NT2/D1 (cell line): ENCODE measurements at regions not wholly inside any gene's neighbourhood (a gene's known extent, or its start where the extent isn't known, plus 50 kb on each side); places are given as distances from the start of the nearest gene placed in this dataset.

Experiments
- DNase-seq: peaks from one replicate; pipeline ENCODE4 v3.0.0-alpha.2; 2011; ENCODE audit warnings: low read depth, low spot score
- H3K27me3 ChIP-seq: 2 replicates; pipeline ENCODE4 v1.6.0; 2011; ENCODE audit warnings: mild to moderate bottlenecking; ENCODE audit not compliant: insufficient read length, insufficient read depth
- H3K36me3 ChIP-seq: 2 replicates; pipeline ENCODE4 v1.6.1; 2011; ENCODE audit warnings: mild to moderate bottlenecking, low read length, mixed read lengths; ENCODE audit not compliant: insufficient read depth, insufficient read length
- H3K4me1 ChIP-seq: 2 replicates; pipeline ENCODE4 v1.5.1; 2011; ENCODE audit not compliant: insufficient read depth, insufficient read length
- H3K4me3 ChIP-seq: 2 replicates; pipeline ENCODE4 v1.5.1; 2011; ENCODE audit warnings: low read depth; ENCODE audit not compliant: insufficient read length
- H3K9ac ChIP-seq: 2 replicates; pipeline ENCODE4 v1.6.0; 2011; ENCODE audit warnings: low read depth; ENCODE audit not compliant: insufficient read length
- H3K9me3 ChIP-seq: 2 replicates; pipeline ENCODE4 v1.5.1; 2011; ENCODE audit warnings: mild to moderate bottlenecking, low read length; ENCODE audit not compliant: insufficient read depth
- SUZ12 ChIP-seq: IDR thresholded peaks from 2 replicates; pipeline ENCODE4 v1.6.1; 2011; ENCODE audit not compliant: insufficient read length, insufficient read depth; ENCODE audit errors: extremely low read depth
- YY1 ChIP-seq: IDR thresholded peaks from 2 replicates; pipeline ENCODE4 v1.6.1; 2011; ENCODE audit not compliant: insufficient read length, insufficient read depth
- ZNF274 ChIP-seq: IDR thresholded peaks from 2 replicates; pipeline ENCODE4 v1.6.1; 2011; ENCODE audit warnings: mild to moderate bottlenecking, low read depth, low read length

- H3K27me3 ChIP-seq = no peaks in the 10 kb centered on the region
- H3K9ac ChIP-seq = no peak overlapping the region
- H3K4me3 ChIP-seq = no peak overlapping the region
- H3K36me3 ChIP-seq = no peaks in the 10 kb centered on the region
- TF ChIP-seq SUZ12 (no peak), ZNF274 (no peak), YY1 (no peak)
- no peaks in the 10 kb centered on the region for H3K9me3 ChIP-seq
- no peak for DNase-seq
- H3K4me1 ChIP-seq = peaks cover 3% of the 10 kb centered on the region
These were observed 129.4 kb downstream of the LY86 start for GRCh38 chr6:6717953-6718352.

- Histone ChIP-seq H3K36me3 (no peaks in the 10 kb centered on the region), H3K4me3 (no peak overlapping the region), H3K27me3 (no peaks in the 10 kb centered on the region), H3K4me1 (peaks cover 11% of the 10 kb centered on the region), H3K9me3 (no peaks in the 10 kb centered on the region), H3K9ac (no peak overlapping the region)
- no peak for DNase-seq
- no peak for TF ChIP-seq YY1
- no peak for TF ChIP-seq ZNF274
- TF ChIP-seq SUZ12 = no peak
These were observed 133.1 kb downstream of the LY86 start for GRCh38 chr6:6721606-6722005.

- Histone ChIP-seq H3K9me3 (no peaks in the 10 kb centered on the region), H3K4me1 (peaks cover 11% of the 10 kb centered on the region), H3K9ac (no peak overlapping the region), H3K27me3 (no peaks in the 10 kb centered on the region), H3K4me3 (no peak overlapping the region), H3K36me3 (no peaks in the 10 kb centered on the region)
- TF ChIP-seq YY1 (no peak), ZNF274 (no peak), SUZ12 (no peak)
- DNase-seq = no peak
These were observed 133.7 kb downstream of the LY86 start for GRCh38 chr6:6722195-6722594.

- TF ChIP-seq ZNF274 (no peak), YY1 (no peak), SUZ12 (no peak)
- H3K4me1 ChIP-seq = peaks cover 11% of the 10 kb centered on the region
- no peaks in the 10 kb centered on the region for H3K36me3 ChIP-seq
- no peaks in the 10 kb centered on the region for H3K27me3 ChIP-seq
- DNase-seq = no peak
- H3K9me3 ChIP-seq = no peaks in the 10 kb centered on the region
- no peak overlapping the region for H3K4me3 ChIP-seq
- no peak overlapping the region for H3K9ac ChIP-seq
These were observed 134.8 kb downstream of the LY86 start for GRCh38 chr6:6723361-6723760.

GRCh38 chr6:6723921-6724538, 135.5 kb downstream of the LY86 start:
- no peaks in the 10 kb centered on the region for H3K36me3 ChIP-seq
- no peak overlapping the region for H3K4me3 ChIP-seq
- peaks cover 11% of the 10 kb centered on the region for H3K4me1 ChIP-seq
- H3K9ac ChIP-seq = peak overlapping the region; percentile 46
- no peaks in the 10 kb centered on the region for H3K27me3 ChIP-seq
- no peaks in the 10 kb centered on the region for H3K9me3 ChIP-seq
- DNase-seq = no peak
- TF ChIP-seq SUZ12 = no peak
- TF ChIP-seq YY1 = no peak
- TF ChIP-seq ZNF274 = no peak

- Histone ChIP-seq H3K9me3 (no peaks in the 10 kb centered on the region), H3K9ac (peak overlapping the region; percentile 72), H3K4me1 (peaks cover 11% of the 10 kb centered on the region), H3K27me3 (no peaks in the 10 kb centered on the region), H3K36me3 (no peaks in the 10 kb centered on the region), H3K4me3 (peak overlapping the region; percentile 27)
- DNase-seq = no peak
- TF ChIP-seq YY1 (no peak), ZNF274 (no peak), SUZ12 (no peak)
These were observed 136.3 kb downstream of the LY86 start for GRCh38 chr6:6724539-6725467.
